Mesenchymal stem cell (in vitro differentiated cells and primary cell): ENCODE measurements at regions not wholly inside any gene's neighbourhood (a gene's known extent, or its start where the extent isn't known, plus 50 kb on each side); places are given as distances from the start of the nearest gene placed in this dataset.
"Not testable (repeated sequence)": the region's sequence is repeated elsewhere in the genome, so short reads cannot be mapped to it uniquely, and the experiment has no call there.

ENCODE experiments used
- DNase-seq: peaks from one replicate; pipeline ENCODE4 v3.0.0-alpha.2; 2013
- H2AFZ ChIP-seq: one replicate; pipeline ENCODE4 v1.6.1; 2013; ENCODE audit warnings: low read depth, mild to moderate bottlenecking, control low read depth, inconsistent platforms, low read length, moderate library complexity
- H2AK5ac ChIP-seq: 2 replicates; pipeline ENCODE4 v1.6.1; 2013; ENCODE audit warnings: low read length, moderate library complexity, mild to moderate bottlenecking, inconsistent platforms; ENCODE audit not compliant: severe bottlenecking
- H2BK120ac ChIP-seq: one replicate; pipeline ENCODE4 v1.6.1; 2013; ENCODE audit warnings: low read depth, mild to moderate bottlenecking, inconsistent platforms, low read length, moderate library complexity
- H2BK12ac ChIP-seq, 2 experiments: one replicate each; pipeline ENCODE4 v1.6.1; 2013; ENCODE audit warnings: inconsistent platforms in 2 of 2, low read length in 2 of 2, mild to moderate bottlenecking in 2 of 2, moderate library complexity in 2 of 2, control low read depth in 1 of 2
- H2BK15ac ChIP-seq: one replicate; pipeline ENCODE4 v1.6.1; 2013; ENCODE audit warnings: mild to moderate bottlenecking, low read depth, inconsistent platforms; ENCODE audit not compliant: poor library complexity, severe bottlenecking
- H2BK5ac ChIP-seq: 2 replicates; pipeline ENCODE4 v1.6.1; 2013; ENCODE audit warnings: low read depth, mild to moderate bottlenecking, low read length, control low read depth, inconsistent platforms; ENCODE audit not compliant: poor library complexity, severe bottlenecking
- H3K14ac ChIP-seq, 2 experiments: one replicate each; pipeline ENCODE4 v1.6.1; 2013; ENCODE audit warnings: inconsistent platforms in 2 of 2, low read length in 2 of 2, control low read depth in 1 of 2, mild to moderate bottlenecking in 1 of 2, moderate library complexity in 1 of 2
- H3K18ac ChIP-seq, 2 experiments: one replicate each; pipeline ENCODE4 v1.6.1; 2013; ENCODE audit warnings: inconsistent platforms in 2 of 2, low read length in 2 of 2, control low read depth in 1 of 2, low read depth in 1 of 2, mild to moderate bottlenecking in 1 of 2
- H3K23ac ChIP-seq, 2 experiments: one replicate each; pipeline ENCODE4 v1.6.1; 2013; ENCODE audit warnings: inconsistent platforms in 2 of 2, low read length in 2 of 2, mild to moderate bottlenecking in 2 of 2, moderate library complexity in 2 of 2, control low read depth in 1 of 2
- H3K27ac ChIP-seq: 2 replicates; pipeline ENCODE4 v1.5.1; 2013; ENCODE audit warnings: mild to moderate bottlenecking, moderate library complexity, low read length, control low read depth, inconsistent platforms; ENCODE audit not compliant: poor library complexity, severe bottlenecking
- H3K27me3 ChIP-seq, 2 experiments: 2 replicates each; pipeline versions ENCODE4 v1.6.1 to v1.7.0; 2013; ENCODE audit warnings: low read length in 2 of 2, mild to moderate bottlenecking in 2 of 2, moderate library complexity in 2 of 2, control low read depth in 1 of 2, inconsistent platforms in 1 of 2; ENCODE audit not compliant: control insufficient read depth in 1 of 2, insufficient read depth in 1 of 2
- H3K36me3 ChIP-seq, 2 experiments: 2 replicates each; pipeline versions ENCODE4 v1.6.1 to v1.7.0; 2013; ENCODE audit warnings: low read length in 2 of 2, control low read depth in 1 of 2, inconsistent platforms in 1 of 2, low read depth in 1 of 2, mild to moderate bottlenecking in 1 of 2; ENCODE audit not compliant: insufficient read depth in 2 of 2, control insufficient read depth in 1 of 2
- H3K4ac ChIP-seq, 2 experiments: one replicate each; pipeline ENCODE4 v1.6.1; 2013; ENCODE audit warnings: inconsistent platforms in 2 of 2, low read length in 2 of 2, mild to moderate bottlenecking in 2 of 2, moderate library complexity in 2 of 2, control low read depth in 1 of 2, low read depth in 1 of 2
- H3K4me1 ChIP-seq: 2 replicates; pipeline ENCODE4 v1.6.1; 2013; ENCODE audit warnings: low read depth, low read length, control low read depth; ENCODE audit not compliant: control insufficient read depth, insufficient read depth
- H3K4me2 ChIP-seq: 2 replicates; pipeline ENCODE4 v1.6.1; 2013; ENCODE audit warnings: low read length, mild to moderate bottlenecking, inconsistent platforms; ENCODE audit not compliant: poor library complexity, severe bottlenecking
- H3K4me3 ChIP-seq, 2 experiments: 2 replicates each; pipeline versions ENCODE4 v1.5.1 to v1.7.0; 2013; ENCODE audit warnings: low read length in 2 of 2, mild to moderate bottlenecking in 2 of 2, control low read depth in 1 of 2, low read depth in 1 of 2; ENCODE audit not compliant: insufficient read depth in 1 of 2
- H3K79me1 ChIP-seq: replicated peaks from 2 replicates; pipeline ENCODE4 v1.6.1; 2013; ENCODE audit warnings: mild to moderate bottlenecking, control low read depth, low read length, inconsistent platforms; ENCODE audit not compliant: poor library complexity, severe bottlenecking
- H3K9ac ChIP-seq: 2 replicates; pipeline ENCODE4 v1.7.0; 2013; ENCODE audit warnings: mild to moderate bottlenecking, low read length, moderate library complexity
- H3K9me3 ChIP-seq: 2 replicates; pipeline ENCODE4 v1.7.0; 2013; ENCODE audit warnings: mild to moderate bottlenecking, low read length; ENCODE audit not compliant: control insufficient read depth
- H4K8ac ChIP-seq: one replicate; pipeline ENCODE4 v1.6.1; 2013; ENCODE audit warnings: inconsistent platforms, mild to moderate bottlenecking, low read length, moderate library complexity
- H4K91ac ChIP-seq: one replicate; pipeline ENCODE4 v1.6.1; 2013; ENCODE audit warnings: mild to moderate bottlenecking, low read length, inconsistent platforms
- WGBS: methylation state at CpG from one replicate; pipeline ENCODE4 v1.1.7; 2013; ENCODE audit warnings: mixed read lengths; 5-methylcytosine and 5-hydroxymethylcytosine counted together

GRCh38 chr18:107464-107863 is 50.9 kb upstream of the USP14 start:
- not testable (repeated sequence) for H2BK5ac ChIP-seq, H3K4me1 ChIP-seq, H3K27me3 ChIP-seq, H3K4ac ChIP-seq, H2BK12ac ChIP-seq, H3K4me3 ChIP-seq, H3K79me1 ChIP-seq, H4K8ac ChIP-seq, H3K4me2 ChIP-seq, H3K9me3 ChIP-seq, H2BK120ac ChIP-seq, DNase-seq, H3K27ac ChIP-seq, H2AK5ac ChIP-seq, H3K14ac ChIP-seq, H3K36me3 ChIP-seq, H3K9ac ChIP-seq, H3K18ac ChIP-seq, H2AFZ ChIP-seq, H4K91ac ChIP-seq, H3K23ac ChIP-seq, H2BK15ac ChIP-seq
- 68% methylated on average over 5 of the region's 5 CpGs for WGBS

GRCh38 chr18:107947-108664 is 50.3 kb upstream of the USP14 start:
- WGBS = 50% methylated on average over 3 of the region's 3 CpGs
- H3K79me1 ChIP-seq, H3K9ac ChIP-seq, H3K4me1 ChIP-seq, H3K27ac ChIP-seq, H4K91ac ChIP-seq, H4K8ac ChIP-seq, H3K18ac ChIP-seq, H2BK15ac ChIP-seq, H3K9me3 ChIP-seq, H2BK12ac ChIP-seq, H2AK5ac ChIP-seq, DNase-seq, H3K4me2 ChIP-seq, H2BK120ac ChIP-seq, H3K14ac ChIP-seq, H2BK5ac ChIP-seq, H3K4ac ChIP-seq, H3K4me3 ChIP-seq, H3K36me3 ChIP-seq, H2AFZ ChIP-seq, H3K27me3 ChIP-seq, H3K23ac ChIP-seq: not testable (repeated sequence)
